ENCODE measurements at regions not wholly inside any gene's neighbourhood (a gene's known extent, or its start where the extent isn't known, plus 50 kb on each side); places are given as distances from the start of the nearest gene placed in this dataset.
"Not testable (repeated sequence)": the region's sequence is repeated elsewhere in the genome, so short reads cannot be mapped to it uniquely, and the experiment has no call there.

DNA sequence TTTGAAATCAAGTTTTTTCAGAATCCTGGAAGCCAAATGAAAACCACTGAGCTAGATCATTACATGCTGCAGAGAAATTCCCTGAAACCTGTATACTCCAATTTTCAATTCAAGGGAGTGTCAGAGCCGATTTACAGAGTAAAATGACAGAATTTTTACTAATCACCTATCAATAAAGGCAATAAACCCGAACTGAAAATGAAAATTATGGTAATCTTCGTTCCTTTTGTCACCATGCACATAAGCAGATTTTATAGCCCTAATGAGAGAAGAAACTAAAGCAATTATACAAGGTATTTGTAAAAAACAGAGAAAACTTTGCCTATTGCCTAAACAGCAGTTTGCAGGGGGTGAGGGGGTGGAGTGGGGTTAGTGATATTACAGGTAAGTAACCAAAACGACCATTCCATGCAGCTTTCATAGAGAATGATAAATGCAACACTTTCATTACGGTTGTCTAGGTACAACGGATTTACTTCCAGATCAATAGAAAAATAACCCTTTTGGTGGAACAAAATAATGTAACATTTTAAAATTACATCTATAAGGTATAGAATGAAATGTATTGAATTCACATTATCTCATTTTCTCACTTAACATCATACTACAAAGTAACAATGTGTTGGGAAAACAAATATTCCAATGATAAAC lies 115.2 kb upstream of the BEND6 start:
- DNase-seq (ENCODE audit: low read depth in 2 of 2) = no peak

DNA sequence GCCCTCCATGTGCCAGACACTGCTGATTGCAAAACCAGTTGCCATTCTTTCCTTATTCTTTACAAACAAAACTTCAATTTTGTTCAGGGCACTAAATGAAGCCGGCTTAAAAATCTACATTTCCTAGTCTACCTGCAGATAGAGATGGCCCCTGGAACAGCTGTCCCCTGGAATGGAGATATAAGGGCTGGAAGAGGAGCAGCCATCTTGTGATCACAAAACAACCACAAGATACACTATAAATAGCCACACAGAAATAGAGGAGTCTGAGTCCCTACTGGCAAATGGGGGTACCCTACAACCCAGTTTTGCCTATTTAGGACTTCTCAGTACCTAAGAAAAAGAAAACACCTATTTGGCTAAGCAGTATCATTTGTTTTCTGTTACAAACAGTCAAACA lies 115.9 kb upstream of the BEND6 start:
- no peak for DNase-seq (ENCODE audit: low read depth in 2 of 2)

DNA sequence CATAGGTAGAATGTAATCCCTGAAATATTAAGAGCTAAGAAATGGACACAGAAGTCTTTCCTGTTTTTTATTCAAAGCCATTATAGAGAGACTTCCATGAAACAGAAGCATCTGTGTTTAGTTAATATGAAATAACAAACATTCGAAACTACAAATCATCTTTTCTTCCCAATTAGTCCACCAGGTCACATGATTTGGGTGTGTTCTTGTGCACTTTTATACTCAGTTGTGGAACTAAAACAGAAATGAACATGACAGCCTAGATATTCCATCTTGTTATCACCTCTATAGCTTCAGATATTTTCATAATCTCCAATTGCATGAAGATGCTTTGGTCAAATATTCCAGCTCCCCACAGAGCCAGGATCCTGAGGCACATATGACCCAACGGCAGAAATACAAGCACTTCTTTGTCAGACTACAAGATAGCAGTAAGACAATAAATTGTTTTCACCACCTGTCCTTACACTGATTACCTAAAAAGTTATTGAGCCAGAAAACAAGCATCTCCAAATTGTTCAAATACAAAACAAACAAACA lies 116.8 kb upstream of the BEND6 start:
- DNase-seq (ENCODE audit: low read depth in 2 of 2) = no peak

DNA sequence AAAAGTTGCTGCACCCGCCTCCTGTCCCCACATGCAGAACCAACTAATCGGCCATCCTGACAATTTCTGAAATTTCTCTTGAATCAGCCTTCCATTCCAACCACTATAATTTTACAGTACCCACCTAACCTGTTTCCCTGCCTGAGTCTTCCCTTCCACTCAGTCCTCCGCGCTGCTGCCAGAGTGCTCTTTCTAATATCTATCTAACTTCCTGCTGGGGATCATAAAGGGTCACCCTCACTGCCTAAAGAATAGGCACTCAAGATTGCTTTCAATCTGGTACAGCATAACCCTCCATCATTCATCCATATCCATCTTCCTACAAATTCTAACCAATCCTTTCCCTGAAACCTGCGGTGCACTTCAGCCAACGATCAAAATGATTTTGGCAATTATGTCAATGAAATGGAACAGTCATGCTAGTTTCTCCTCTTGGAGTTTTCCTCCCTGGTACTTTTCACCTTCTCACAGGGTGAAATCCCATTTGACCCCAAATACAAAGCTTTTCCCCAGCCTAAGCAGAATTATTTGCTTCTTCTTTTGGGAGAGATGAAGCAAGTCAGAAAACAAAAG lies 117.5 kb upstream of the BEND6 start:
- no peak for DNase-seq (ENCODE audit: low read depth in 2 of 2)

DNA sequence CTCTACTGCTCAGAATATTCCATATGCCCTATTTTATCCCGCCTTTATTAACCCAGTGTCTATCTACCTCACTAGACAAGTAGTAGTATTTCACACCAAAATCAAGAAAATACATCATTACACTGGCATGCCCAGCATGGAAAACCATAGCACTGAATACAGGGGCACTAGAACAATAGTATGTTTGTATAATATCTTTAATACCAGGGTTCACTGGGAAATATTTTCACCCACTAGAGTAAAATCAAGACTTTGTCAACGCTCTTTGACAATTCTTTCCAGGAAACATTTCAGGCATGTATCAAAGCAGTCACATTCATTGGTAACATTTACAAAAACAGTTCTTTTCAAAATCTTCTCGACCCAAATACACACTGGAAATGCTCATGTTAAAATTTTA lies 119.3 kb upstream of the BEND6 start:
- DNase-seq (ENCODE audit: low read depth in 2 of 2) = no peak

DNA sequence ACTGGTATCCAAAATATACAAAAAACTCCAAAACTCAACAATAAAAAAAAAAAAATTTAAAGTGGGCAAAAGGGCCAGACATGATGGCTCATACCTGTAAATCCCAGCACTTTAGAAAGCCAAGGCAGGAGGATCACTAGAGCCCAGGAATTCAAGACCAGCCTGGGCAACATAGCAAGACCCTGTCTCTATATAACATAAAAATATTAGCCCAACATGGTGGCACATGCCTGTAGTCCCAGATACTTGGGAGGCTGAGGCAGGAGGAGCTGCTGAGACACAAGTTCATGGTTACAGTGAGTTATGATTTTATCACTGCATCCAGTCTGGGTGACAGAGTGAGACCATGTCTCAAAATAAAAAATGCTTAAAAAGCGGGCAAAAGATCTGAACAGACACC lies 121.0 kb upstream of the BEND6 start:
- DNase-seq (ENCODE audit: low read depth in 2 of 2) = no peak

DNA sequence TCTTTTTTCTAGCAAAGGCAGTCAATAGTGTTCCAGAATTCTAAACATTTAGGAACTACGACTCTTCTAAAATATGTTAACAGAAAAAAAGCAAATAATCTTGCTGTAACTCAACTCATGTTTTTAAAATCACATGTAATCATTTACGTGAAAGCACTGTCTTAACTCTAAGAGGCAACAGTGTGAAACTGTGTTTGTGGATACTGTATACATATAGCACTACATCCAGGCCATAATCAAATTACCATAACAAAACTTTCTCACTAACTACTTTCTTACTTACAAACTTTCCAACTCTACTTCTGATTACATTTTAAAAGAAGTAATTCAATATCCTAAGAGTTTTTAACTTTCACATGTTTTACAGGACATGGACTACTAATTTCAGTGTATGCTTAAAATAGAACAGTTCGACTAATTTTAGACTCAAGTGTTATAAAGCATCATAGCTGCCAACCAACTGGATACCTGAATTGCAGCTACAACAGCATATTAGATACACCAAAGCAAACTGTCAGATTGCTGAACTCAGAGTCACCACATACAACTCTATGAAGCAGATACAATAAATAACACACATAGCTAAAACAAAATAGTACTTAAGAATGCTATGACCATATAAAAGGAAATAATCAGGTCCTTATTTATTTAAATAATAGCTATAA lies 121.6 kb upstream of the BEND6 start:
- DNase-seq (ENCODE audit: low read depth in 2 of 2) = no peak

DNA sequence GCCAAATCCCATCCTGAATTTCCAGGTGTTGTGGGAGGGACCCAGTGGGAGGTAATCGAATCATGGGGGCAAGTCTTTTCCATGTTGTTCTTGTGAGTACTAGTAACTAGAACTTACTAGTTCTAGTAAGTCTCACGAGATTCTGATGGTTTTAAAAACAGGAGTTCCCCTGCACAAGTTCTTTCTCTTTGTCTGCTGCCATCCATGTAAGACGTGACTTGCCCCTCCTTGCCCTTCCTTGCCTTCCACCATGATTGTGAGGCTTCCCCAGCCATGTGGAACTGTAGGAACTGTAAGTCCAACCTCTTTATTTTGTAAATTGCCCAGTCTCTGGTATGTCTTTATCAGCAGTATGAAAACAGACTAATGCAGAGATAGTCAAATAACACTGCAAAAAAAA lies 122.7 kb upstream of the BEND6 start:
- no peak for DNase-seq (ENCODE audit: low read depth in 2 of 2)

DNA sequence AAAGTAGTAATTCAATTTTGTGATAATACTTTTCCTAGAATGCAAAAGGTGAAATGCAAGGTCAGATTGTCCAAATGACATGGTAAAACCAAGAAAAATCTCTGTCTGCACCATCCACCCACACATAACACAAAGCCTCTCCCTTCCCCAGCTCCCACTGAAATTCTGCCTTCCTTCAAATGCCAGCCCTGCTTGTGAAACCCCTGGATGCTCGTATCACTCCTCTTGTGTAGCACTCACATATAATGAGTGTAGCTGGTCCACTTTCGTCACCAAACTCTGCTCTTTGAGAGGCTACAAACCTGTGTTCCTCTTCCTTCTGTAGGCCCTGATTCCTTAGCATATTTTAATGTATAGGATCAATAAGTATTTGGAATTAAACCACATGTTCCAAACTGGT lies 123.6 kb upstream of the BEND6 start:
- no peak for DNase-seq (ENCODE audit: low read depth in 2 of 2)

DNA sequence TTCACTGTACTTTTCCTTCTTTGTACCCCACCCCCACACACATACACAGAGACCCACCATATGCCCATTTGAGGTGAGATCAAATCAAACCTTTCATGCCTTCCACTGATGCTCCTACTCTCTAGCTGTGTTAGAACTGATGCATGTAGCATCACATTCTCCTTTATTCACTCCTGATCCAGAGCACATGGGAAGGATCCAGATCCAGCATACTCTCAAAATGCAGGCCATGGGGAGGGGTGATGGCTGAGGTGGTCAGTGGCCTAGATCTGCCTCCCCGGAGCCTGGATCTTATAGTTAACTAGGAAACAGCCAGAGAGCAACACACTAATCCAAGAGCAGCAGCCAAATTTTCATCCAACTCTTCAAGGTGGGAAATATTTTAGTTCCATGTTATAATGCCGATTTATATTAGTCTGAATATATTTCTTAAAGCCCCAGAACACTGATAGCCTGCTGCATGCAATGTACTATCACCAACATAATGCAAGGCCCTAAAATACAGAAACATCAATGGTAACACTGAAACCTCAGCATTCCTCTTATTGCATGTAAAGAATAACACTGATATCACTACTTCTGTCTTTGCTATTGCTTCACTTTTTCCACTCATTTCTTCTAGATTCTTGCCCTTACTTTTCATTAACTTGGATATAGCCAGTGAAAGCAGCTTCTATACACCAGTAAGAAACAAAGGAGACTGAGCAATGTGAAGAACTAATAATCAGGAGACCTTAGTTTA lies 126.8 kb upstream of the BEND6 start:
- no peak for DNase-seq (ENCODE audit: low read depth in 2 of 2)

DNA sequence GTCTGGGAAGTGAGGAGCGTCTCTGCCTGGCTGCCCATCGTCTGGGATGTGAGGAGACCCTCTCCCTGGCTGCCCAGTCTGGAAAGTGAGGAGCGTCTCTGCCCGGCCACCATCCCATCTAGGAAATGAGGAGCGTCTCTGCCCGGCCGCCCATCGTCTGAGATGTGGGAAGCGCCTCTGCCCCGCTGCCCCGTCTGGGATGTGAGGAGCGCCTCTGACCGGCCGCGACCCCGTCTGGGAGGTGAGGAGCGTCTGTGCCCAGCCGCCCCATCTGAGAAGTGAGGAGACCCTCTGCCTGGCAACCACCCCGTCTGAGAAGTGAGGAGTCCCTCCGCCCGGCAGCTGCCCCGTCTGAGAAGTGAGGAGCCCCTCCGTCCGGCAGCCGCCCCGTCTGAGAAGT lies 130.5 kb upstream of the BEND6 start:
- DNase-seq (ENCODE audit: low read depth in 2 of 2) = not testable (repeated sequence)

DNA sequence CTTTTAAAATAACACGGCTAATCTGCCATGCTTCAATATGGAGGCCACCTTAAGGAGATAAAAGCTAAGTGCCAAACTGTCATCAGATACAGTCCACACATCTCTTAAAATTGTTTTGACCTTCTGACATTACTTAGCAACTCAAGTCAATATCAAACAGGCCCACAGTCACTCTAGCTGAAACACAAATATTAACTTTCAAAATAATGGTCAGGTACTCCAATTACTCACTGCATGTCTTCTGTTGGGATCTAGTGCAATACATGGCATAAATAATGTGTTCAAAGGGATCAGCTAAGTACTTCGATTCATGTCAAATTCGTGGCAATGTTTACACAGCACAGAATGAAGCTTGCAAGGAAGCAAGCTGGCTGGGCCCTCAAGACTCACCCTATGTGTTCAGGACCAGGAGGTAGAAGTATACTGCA lies 133.9 kb upstream of the BEND6 start:
- no peak for DNase-seq (ENCODE audit: low read depth in 2 of 2)

DNA sequence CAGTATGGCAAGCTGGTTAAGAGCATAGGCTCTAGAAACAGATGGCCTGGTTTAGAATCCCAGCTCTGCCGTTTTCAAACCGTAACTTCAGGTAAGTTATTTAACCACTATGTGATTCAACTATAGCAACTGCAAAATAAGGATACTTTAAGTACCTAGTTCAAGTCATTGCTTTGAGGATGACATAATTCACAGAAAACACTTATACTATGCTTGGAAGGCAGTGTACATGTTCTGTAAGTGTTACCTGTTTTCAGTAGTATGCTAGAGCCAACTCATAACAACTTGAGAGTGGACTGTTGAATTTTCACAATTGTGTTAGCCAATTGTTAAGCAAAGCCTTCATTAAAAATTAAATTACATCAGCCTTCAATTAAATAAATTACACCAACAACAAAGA lies 134.8 kb upstream of the BEND6 start:
- DNase-seq (ENCODE audit: low read depth in 2 of 2) = no peak

DNA sequence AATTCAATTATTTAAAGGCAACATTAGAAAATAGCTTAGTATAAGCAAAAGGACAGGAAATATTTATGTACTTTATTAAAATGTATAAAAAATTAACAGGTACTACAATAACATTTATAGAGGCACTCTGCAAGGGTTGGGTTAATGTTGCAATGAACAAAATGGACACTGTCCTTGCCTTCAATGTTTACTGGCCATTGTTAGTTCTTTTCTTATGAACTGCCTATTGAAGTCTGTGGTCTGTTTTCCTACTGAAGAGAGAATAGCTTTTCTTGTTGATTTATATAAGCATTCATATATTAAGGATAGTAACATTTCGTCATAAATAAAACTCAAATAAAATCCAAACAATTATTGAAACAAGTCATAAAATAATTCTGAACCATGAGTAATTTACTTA lies 135.3 kb upstream of the BEND6 start:
- no peak for DNase-seq (ENCODE audit: low read depth in 2 of 2)

DNA sequence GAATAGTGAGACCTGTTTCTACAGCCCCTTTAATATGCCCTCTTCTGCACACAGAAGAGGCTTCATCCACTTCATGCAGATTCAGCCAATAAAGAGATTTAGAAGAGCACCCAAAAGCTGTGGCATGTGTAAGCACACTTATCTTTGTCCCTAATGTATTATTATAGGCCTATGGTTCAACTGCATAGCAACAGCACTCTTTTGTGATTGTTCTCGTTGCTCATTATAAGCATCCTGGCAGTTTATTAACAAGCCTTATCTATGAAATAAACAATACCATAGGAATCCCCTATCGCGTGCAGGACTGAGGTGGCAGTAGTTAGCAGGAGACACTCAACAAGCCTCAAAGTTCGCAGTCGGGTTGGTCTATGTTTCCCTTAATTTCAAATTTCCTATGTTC lies 138.5 kb upstream of the BEND6 start:
- DNase-seq (ENCODE audit: low read depth in 2 of 2) = no peak

DNA sequence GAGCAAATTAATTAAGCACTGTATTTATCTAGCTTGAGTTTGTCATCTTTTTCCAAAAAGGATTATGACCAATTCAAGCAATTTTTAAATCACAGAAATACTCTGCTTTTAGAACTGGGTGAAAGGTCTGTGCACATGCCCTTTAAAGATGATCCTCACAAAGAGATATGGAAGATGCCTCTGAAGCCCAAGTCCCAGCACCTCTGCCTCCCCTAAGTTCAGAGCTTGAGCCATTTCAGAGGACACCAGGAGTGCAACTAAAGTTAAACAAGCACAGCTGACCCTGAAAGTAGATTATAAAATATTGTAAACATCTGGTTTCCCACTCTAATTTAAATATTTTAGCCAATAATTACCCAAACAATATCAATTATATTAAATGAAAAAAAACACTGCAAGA lies 139.5 kb upstream of the BEND6 start:
- DNase-seq (ENCODE audit: low read depth in 2 of 2) = no peak

DNA sequence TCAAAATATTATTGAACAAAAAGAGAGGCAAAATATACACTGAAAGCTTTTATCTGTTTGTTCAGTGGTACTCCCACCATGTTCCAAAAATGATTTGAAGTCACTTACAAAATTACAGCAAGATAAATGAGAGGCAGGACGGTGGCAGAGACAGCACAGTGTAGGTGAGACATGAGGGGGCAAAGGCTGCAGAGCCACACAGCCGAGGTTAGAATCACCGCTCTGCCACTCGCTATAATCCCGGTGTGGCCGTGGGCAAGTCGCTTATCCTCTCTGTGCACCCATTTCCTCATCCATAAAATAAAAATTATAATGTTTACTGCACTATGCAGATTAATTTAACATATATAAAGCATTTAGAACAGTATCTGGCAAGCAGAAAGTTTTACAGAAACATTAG lies 140.1 kb upstream of the BEND6 start:
- DNase-seq (ENCODE audit: low read depth in 2 of 2) = no peak

DNA sequence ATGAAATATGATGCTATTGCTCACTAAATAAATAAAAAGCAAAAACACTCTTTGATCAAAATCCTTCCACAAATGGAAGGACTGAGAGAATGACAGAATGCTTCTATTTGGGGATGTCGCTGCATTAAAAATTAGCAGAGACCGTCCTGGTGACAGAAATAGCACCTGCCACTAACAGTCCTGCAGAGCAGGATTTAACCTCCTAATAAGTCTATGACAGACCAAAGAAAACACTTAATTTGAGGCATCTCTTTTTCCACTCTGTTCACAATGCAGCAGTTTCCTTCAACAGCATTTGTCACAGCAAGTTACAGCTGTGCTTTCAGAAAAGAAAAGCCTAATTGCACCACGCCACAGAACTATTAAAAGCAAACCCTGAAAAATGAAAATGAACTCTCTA lies 140.6 kb upstream of the BEND6 start:
- no peak for DNase-seq (ENCODE audit: low read depth in 2 of 2)

DNA sequence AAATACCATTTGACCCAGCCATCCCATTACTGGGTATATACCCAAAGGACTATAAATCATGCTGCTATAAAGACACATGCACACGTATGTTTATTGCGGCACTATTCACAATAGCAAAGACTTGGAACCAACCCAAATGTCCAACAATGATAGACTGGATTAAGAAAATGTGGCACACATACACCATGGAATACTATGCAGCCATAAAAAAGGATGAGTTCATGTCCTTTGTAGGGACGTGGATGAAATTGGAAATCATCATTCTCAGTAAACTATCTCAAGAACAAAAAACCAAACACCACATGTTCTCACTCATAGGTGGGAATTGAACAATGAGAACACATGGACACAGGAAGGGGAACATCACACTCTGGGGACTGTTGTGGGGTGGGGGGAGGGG lies 142.1 kb upstream of the BEND6 start:
- DNase-seq (ENCODE audit: low read depth in 2 of 2) = not testable (repeated sequence)

DNA sequence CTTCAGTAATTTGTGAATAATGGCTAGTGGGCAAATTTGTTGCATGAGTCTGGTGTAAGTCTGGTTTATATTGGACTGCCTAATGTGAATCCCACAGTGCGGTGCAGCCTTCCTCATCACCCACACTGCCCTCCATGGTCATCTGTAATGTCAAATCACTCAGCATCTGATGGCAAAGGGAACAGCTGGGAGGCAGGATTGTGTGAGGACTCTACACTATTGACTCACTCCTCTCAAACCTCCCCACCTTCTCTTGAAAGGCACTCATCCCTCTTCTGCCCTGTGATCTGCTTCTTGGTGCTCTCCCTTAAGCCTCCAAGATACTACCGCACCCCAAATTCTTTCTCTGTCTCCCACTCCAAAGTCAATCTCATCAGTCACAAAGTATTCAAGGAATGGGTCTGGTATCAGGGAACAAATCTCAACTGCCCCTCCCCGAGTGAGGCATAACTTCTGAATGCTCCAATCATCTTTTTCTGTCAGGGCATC lies 146.0 kb upstream of the BEND6 start:
- DNase-seq (ENCODE audit: low read depth in 2 of 2) = no peak

DNA sequence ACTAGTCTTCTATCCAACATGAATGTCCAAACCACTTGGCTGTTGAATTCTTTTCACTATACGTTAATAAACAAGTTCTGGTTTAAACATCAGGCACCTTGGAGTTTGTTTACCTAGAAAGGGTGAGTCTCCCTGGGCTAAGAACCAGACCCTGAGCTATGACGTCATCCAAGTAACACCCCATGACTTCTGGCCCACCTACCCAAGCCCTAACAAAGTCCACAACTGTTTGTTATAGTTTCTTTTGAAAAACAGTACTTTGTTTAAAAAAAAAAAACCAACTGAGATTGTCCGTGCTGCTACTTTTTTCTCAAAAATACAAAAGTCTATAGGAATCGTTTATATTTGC lies 146.9 kb upstream of the BEND6 start:
- no peak for DNase-seq (ENCODE audit: low read depth in 2 of 2)

DNA sequence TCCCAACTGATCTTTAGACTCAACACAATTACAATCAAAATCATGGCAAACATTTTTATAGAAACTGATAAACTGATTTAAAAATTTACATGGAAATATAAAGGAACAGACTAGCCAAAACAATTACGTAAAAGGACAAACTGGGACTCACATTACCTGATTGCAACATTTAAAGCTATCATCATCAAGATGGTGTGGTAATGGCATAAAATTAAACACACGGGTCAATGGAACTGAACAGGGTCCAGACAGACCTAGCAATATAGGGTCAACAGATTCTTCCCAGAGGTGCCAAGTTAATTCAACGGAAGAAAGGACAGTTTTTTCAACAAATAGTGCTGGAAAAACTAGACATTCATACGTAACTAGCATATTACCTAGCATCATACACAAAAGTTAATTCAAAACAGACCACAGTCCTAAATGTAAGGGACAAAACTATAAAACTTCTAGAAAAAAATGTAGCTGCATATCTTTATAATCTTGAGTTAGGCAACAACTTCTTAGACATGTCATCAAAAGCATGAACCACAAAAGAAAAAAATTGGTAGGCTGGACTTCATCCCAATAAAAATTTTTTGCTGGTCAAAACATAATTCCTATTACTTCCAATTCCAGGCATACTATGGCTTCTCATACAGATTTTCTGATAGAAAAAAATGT lies 147.4 kb upstream of the BEND6 start:
- no peak for DNase-seq (ENCODE audit: low read depth in 2 of 2)

Data from stimulated activated CD4-positive, alpha-beta T cell treated with anti-CD3 and anti-CD28 coated beads, Interleukin-15, amount 100 ng/mL, for 48 hours (primary cell).